GM21825 (cell line): ENCODE measurements at regions not wholly inside any gene's neighbourhood (a gene's known extent, or its start where the extent isn't known, plus 50 kb on each side); places are given as distances from the start of the nearest gene placed in this dataset.
"Not testable (repeated sequence)": the region's sequence is repeated elsewhere in the genome, so short reads cannot be mapped to it uniquely, and the experiment has no call there.

Experiments
- ATAC-seq: cut with Tn5 transposase; IDR thresholded peaks from one replicate; pipeline ENCODE4 v1.9.1; 2021; ENCODE audit warnings: mild to moderate bottlenecking, moderate library complexity; ENCODE audit not compliant: unreplicated experiment

DNA sequence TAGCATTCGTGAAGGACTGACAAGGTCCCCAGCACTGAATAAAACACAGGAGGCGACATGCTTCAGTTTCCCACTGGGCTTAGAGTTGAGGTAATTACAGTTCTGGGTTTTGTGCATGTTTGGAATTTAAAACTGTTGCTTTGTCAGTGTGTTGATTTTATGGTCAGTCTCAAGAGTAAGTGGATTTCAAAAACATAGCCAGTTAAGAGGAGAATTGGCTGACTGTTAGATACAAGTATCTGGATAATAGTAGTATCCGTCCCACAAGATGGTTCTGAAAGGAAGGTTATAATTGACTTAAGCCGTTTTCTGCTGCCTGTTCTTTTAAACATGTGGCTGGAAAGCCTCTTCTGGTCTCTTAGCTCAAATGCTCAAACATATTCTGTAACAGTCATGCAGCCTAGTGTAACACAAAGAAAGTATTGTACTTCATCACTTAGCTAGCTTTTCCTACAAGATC, 170.9 kb downstream of the POLR1F start:
- ATAC-seq = no peak

GRCh38 chr7:19533266-19533665, 175.6 kb downstream of the POLR1F start:
- ATAC-seq = no peak

GRCh38 chr7:19530852-19531251, 178.0 kb downstream of the POLR1F start:
- ATAC-seq = no peak

GRCh38 chr7:19530261-19530660, 178.6 kb downstream of the POLR1F start:
- ATAC-seq = no peak

GRCh38 chr7:19526639-19527038, 182.2 kb downstream of the POLR1F start:
- no peak for ATAC-seq

GRCh38 chr7:19522486-19522885, 186.4 kb downstream of the POLR1F start:
- ATAC-seq = no peak

GRCh38 chr7:19520392-19520791, 188.4 kb downstream of the POLR1F start:
- no peak for ATAC-seq

- ATAC-seq = no peak
These were observed 189.3 kb downstream of the POLR1F start for GRCh38 chr7:19519443-19520021.

GRCh38 chr7:19517546-19517945, 191.3 kb downstream of the POLR1F start:
- not testable (repeated sequence) for ATAC-seq

DNA sequence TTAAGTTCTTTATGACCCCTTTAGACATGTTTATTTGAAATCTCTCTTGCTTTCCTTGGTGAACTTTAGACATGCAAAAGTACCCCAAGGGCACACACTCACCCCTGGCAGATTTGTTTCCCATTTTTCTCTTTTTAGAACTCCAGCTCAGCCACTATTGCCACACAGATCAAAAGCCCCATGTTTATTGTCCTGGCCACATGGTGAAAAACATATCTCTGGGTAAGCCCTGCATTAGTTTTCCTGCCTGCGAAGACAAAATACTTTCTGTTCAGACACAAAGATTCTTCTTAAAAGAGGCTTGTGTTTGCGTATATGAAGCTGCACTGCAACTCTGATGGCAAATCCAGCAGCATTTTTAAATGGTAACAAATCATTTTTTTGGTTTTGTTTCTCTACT, 200.0 kb downstream of the POLR1F start:
- no peak for ATAC-seq

GRCh38 chr7:19508124-19508523, 200.7 kb downstream of the POLR1F start:
- ATAC-seq = no peak

- no peak for ATAC-seq
These were observed 216.9 kb downstream of the POLR1F start for GRCh38 chr7:19491821-19492452.

GRCh38 chr7:19491371-19491770, 217.5 kb downstream of the POLR1F start:
- no peak for ATAC-seq

DNA sequence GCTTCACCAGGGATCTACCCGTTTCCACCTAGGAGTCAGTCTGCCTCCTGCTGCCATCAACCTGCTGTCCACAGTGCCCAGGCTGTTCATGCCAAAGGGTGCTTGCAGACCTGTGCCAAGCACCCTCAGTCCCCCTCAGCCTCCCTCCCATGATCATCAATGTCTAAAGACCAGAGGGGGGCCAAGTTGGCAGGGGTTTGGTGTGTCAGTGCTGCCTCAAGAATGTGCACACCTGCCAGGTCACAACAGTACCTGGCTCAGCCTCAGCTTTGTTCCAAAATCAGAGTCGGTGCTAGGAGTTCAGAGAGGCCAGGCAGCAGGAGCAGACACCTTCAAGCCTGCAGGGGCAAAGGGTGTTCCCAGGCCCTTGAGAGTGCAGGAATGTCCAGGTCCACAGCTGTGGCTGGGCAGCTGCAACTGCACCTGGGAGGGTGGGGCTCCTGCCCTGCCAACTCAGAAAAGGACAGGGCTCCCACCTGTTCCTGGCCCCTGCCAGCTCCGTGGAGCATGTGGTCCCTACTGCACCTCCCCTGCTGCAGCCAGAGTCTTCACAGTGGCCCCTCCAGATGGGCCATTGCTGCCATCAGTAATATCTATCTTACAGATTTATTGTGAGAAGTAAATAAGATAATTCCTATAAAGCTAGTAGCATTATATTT, 219.5 kb downstream of the POLR1F start:
- ATAC-seq = no peak

- no peak for ATAC-seq
These were observed 220.8 kb downstream of the POLR1F start for GRCh38 chr7:19488056-19488455.

- no peak for ATAC-seq
These were observed 226.2 kb downstream of the POLR1F start for GRCh38 chr7:19482628-19483027.

DNA sequence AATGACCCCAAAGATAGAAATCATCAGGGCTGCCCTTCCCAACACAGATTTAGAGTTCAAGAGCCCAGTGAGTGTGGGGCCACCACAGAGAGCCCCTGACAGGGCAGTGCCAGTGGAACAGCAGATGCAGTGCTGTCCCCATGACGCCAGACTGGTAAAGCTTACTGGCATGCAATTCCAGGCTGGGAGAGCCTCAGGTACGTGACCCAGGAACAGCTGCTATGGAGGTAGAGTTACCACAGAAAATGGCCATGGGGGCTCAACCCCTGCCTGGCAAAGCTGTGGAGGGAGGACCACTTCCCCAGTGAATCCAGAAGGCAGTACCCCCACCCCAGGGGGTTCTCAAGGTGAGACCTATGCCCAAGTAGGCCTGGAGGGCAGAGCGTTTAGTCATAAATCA, 228.5 kb downstream of the POLR1F start:
- no peak for ATAC-seq

- ATAC-seq = no peak
These were observed 238.8 kb downstream of the POLR1F start for GRCh38 chr7:19470031-19470430.

DNA sequence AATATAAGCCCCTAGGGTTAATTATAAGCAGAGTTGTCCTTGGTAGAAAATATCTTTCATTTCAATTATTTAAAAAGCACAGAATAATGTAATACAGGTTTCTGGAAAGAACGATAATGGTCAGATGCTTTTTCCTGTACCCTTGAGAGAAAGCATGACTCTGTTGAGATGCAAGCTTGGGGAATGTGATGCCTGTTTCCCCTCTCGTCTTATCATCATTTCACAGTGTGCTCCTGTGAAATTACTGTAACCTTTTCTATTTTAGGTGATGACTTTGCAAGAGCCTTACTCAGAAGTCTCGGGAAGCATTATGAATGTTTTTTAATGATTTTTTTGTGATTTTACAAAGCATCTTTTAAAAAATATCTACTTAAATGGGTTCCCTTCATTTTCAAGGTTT, 243.0 kb downstream of the POLR1F start:
- no peak for ATAC-seq

DNA sequence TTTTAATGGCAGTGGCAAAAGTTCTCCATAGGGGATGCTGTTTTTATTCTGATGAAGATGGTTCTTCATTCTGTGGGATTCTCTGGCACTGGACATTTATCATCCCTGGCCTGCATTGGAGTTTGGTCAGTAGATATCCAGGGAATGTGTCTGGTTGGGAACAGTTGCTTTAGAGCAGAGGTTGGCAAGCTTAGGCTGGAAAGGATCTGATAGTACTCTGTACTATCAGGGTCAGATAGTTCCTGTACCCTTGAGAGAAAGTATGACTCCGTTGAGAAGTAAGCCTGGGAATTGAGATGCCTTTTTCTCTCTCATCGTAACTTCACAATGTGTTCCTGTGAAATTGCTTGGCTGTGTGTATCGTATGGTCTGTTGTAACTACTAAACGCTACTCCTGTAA, 244.1 kb downstream of the POLR1F start:
- ATAC-seq = no peak

DNA sequence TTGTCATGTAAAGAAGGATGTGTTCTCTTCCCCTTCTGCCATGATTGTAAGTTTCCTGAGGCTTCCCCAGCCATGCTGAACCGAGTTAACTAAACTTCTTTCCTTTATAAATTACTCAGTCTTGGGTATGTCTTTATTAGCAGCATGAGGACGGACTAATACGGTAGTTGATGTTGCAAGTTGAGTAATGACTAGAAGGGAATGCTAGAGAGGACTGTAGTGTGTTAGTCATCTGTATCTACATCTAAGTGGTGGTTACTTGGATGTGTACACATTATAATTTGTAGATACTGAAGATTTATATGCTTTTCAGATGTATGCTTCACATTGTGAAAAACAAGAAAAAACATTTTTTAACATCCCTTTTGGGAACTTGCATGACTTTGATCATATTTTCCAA, 244.6 kb downstream of the POLR1F start:
- no peak for ATAC-seq

DNA sequence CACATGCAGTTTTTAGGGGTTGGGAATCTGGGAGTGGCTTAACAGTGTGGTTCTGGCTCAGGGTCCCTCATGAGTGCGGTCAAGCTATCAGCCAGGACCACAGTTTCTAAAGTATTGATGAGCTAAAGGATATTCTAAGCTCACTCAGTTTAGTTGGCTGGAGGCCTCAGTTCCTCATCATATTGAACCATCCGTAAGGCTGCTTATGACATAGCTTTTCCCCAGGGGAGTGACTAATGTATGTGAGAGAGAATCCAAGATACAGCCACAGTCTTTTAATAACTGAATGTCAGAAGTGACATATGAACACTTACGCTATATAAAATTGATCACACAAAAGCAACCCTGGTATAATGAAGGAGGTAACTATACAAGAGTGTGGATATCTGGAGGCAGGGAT, 245.3 kb downstream of the POLR1F start:
- no peak for ATAC-seq
